ENCODE measurements at regions not wholly inside any gene's neighbourhood (a gene's known extent, or its start where the extent isn't known, plus 50 kb on each side); places are given as distances from the start of the nearest gene placed in this dataset.
A peak's percentile ranks its signal among the peaks of the same experiment; 100 is the strongest.

DNA sequence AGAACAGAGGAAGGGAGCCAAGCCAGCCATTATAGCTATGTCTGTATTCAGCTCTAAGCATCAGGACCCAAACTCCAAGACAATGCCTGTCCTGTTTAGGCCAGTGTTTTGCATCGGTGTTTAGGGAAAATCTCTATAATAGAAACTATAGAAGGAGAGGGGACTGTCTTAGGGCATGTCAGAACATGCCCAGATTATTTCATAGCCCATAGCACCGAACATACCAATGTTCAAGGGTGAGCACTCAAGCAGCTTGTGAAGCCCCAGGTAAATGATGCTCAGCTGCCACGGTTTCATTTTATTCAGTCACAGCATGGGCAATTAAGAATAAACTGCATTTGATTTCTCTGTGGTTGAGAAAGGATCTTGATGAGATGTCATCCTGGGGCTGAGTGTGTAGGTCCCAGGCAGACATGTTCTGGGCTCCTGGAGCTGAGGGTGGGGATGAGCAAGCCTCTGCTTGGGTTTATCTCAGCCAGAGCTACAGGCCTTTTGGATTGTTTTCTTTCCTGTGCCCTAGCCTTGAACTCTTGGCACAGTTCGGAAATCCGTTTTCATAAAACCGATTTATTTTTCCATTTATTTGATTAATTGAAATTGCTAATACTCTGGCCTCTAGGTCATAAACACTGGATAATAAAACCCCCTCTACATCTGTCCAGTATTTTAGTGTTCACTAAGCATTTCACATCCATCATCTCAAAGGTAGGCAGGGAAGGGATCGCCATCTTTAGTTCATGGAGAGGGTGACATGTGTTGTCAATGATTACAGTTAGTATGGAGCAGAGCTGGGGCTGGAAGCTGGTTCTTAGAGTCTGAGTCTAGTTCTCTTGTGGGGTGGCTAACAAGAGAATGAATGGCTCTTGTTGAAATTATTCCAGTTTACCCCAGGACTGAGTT lies 290.7 kb upstream of the ASIC2 start:
- intact Hi-C loops (cut with DNase I) = no loop called here
- ATAC-seq (ENCODE audit: poor library complexity) (no peak), DNase-seq (no peak)

DNA sequence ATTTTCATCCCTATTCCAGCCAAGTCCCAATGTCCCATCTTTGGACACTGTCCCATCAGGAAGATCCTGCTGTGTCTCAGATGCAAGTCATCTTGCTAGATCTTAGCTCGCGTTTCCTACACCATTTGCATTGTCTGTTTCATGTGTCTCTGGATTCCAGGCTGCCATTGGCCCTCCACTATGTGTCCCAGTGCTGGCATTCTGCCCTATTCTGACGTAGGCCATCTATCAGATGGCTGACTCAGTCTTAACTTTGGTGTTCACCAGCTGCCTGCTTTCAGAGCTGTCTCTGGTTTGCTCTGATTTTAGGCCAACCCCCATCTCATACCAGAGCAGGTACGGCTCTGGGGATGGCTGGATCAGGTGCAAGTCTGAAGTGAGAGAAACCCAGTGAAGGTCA lies 300.9 kb upstream of the ASIC2 start:
- no peak for DNase-seq
- intact Hi-C loops (cut with DNase I) = no loop called here
- ATAC-seq (ENCODE audit: poor library complexity) = no peak

DNA sequence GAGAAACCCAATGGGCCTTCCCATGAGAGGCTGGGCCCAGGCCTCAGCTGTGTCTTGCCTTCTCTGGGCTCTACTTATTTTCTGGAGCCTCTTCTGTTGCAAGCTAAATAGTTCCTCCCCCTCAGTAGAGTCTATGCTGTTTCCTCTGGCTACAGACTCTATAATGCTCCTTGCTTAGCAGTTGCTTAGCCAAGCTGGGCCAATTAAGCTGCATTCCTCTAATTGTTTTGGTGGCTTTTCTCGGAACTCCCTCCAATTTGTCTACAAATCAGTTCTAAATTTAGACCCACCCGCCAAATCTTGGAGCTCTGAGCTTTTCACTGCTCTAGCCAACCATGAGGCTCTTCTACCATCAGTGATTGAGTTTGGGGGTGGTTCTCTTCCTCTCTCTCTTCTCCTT lies 302.7 kb upstream of the ASIC2 start:
- DNase-seq (no peak), ATAC-seq (ENCODE audit: poor library complexity) (no peak)
- intact Hi-C loops (cut with DNase I) = no loop called here

DNA sequence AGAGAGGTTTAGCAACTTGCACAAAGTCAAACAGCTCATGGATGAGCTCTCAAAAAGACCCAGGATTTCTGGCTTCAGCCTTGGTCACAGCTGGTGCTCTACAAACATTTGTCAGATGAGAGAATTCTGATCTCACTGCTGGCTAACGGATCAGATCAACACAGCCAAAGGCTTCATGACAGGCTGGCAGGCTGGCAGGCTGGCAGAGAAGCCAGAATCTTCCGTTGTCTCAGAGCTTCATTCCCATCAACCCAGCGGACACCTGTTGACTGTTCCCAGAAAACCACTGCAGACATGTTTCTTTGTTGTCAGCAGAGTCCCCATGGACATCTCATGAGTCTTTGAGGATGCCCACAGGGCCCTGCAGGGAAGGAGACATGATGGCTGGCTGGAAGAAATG lies 303.8 kb upstream of the ASIC2 start:
- intact Hi-C loops (cut with DNase I) = no loop called here
- no peak for ATAC-seq (ENCODE audit: poor library complexity)
- no peak for DNase-seq

DNA sequence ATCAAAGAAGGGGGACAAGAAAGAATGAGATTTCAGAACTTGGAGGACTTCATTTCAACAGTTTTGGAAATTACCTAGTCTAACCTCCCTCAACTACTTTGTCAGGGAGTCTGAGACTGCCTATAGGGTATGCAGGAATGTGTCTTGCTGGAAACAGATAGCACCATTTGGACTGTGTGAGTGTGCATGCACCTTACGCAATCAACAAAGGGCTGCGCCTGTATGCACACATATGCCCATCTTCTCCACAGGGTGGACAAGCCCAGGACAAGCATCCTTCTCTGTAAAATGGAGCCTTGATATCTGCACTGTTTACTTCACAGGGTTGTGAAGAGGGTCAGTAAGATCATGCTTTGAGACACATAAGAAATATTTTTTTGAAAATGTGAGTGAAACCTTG lies 305.7 kb upstream of the ASIC2 start:
- DNase-seq (no peak), ATAC-seq (ENCODE audit: poor library complexity) (no peak)
- intact Hi-C loops (cut with DNase I) = no loop called here

DNA sequence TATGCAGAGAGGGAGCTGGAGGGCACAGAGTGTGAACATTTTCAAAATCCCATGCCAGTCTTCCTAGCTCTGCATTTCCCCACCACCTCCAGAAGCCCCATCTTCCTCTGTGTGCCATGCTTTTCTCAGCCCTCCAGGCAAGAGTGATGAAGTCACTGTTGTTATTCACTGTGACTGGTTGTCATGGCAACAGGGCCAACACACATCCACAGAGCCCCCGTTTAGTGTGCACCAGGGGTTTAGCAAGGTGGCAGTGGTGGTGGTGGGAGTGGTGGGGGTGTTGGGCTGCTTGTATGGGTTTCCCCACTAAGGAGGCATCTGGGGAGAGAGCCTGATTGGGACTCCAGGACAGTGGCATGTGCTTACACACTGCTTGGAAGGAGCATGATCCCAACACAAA lies 309.9 kb upstream of the ASIC2 start:
- intact Hi-C loops (cut with DNase I) = no loop called here
- no peak for ATAC-seq (ENCODE audit: poor library complexity)

DNA sequence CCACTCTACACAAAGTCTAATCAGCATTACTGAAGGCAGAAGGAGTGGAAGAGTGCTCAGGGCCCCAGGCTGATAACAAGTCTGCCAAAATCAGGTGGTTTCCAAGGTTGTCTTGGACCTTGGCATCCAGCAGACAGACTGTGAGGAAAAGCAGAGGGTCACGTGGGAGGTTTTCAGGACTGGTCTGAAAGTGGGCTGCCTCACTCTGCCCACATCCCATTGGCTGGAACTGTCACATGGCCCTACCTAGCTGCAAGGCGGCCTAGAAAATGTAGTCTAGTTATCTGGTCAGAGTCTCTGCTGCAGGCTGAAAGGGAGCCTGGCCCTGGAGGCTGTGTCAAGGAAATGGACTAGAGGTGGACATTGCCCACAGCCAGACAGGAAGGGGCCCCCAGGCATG lies 310.7 kb upstream of the ASIC2 start:
- no peak for ATAC-seq (ENCODE audit: poor library complexity)
- intact Hi-C loops (cut with DNase I) = no loop called here
- no peak for DNase-seq

More for the DNA sequence above, 309.9 kb upstream of the ASIC2 start:
- DNase-seq = no peak

DNA sequence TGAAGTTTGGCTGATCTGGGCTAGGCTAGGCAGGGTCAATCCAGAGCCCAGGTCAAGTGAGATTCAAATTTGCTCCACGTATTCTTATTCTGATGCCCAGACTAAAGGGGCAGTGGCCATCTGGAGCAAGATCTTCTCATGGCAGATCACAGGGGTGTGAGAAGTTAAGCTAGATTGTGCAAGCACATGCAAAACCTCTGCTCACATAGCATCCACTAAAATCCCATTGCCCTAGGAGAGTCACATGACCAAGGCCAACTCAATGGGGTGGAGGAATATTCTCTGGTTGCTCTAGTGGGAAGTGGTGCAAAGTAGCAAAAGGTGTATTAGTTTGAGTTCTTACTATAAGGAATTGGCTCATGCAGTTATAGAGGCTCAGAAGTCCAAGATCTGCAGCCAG lies 318.4 kb upstream of the ASIC2 start:
- intact Hi-C loops (cut with DNase I) = no loop called here
- DNase-seq = no peak
- no peak for ATAC-seq (ENCODE audit: poor library complexity)

DNA sequence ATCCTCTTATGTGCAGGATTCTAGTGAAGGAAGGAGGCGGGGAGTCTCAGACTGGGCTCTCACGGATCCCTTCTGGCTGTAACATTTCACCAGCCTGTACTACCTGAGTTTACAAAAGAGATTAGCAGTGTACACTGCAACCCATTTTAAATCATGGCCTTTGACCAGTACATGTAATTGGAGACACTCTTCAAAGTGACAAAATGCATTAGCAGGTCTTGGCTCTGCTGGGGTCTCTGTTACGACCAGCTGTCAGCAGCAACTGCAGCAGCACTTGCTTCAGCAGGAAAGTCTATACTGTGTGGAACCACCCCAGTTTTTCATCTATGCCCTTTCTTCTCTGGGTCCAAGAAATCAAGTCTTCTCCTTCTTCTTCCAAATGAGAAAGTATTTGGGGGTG lies 322.8 kb upstream of the ASIC2 start:
- DNase-seq (no peak), ATAC-seq (ENCODE audit: poor library complexity) (no peak)
- intact Hi-C loops (cut with DNase I) = no loop called here

DNA sequence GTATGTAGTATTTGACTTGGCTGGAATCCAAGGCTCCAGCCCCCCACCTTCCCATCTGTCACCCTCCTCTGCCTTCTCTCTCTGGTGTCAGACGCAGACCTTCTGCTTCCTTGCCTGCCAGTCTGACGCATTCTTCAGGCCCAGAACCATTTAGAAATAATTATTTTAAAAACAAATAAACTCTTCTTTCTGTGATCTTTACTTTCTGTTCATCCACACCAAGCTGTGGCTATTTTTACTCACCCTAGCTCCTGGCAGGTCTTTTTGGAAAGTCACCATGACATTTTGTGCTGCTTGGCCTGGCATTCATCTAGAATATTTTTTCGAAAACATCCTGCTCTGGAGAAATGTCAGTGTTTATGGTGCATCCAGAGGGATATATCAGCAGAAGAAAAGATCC lies 330.7 kb upstream of the ASIC2 start:
- no peak for ATAC-seq (ENCODE audit: poor library complexity)
- intact Hi-C loops (cut with DNase I) = no loop called here
- no peak for DNase-seq

DNA sequence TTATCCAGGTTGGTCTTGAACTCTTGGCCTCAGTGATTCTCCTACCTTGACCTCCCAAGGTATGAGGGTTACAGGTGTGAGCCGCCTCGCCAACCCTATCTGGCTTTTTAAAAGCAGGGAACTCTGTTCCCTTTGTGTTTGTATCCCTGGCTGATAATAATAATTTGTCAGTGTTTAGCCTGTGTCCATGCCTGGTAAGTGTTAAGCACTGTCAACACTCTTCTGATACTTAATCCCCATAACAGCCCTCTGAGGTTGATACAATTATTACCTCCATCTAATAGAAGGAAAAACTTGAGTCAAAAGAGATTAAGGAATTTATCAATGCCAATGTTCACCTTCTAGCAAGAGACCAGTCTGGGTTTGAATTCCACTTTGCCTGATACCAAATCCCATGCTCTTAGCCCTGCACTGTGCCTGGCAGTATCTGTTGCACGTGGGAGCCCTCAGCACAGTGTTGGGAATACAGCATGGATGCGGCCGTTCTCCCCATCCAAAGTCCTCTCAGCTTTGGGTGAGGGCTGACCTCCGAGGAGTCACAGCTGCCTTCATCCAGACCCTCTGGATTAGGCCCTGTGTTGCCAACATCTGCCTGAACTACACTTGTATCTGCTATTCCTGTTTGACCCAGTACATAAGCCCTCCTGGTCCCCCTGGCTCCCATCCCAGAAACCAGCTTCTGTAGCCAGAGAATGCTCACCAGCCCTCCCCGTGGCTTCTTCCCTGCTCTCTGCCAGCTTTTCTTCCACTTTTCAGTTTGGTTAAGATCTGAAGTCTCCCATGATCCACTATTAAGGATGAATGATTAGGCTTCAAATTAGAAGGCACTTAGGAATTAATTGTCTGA lies 335.6 kb upstream of the ASIC2 start:
- ATAC-seq (ENCODE audit: poor library complexity) = peak; percentile 88

DNA sequence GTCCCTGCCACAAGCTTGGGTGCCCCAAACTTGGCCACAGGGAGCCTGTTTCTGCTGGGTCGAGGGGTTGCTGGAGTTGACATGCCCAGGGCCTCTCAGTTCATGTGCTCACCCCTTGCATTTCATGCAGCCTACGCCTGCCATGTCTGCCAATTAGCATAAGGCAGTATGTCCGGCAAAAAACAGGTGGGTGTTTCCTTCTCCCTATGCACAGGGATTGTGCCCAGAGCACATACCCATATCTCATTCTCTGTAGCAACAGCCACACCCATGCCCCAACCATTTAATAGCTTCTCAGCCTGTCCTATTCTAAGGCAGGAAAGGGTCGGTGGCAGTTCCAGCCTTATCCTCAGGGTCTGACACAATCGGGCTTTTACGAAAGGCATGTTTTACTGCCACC lies 340.4 kb upstream of the ASIC2 start:
- intact Hi-C loops (cut with DNase I) = no loop called here
- ATAC-seq (ENCODE audit: poor library complexity) = no peak
- no peak for DNase-seq

More for the DNA sequence above, 335.6 kb upstream of the ASIC2 start:
- DNase-seq = peak; percentile 46
- intact Hi-C loops (cut with DNase I) = no loop called here

DNA sequence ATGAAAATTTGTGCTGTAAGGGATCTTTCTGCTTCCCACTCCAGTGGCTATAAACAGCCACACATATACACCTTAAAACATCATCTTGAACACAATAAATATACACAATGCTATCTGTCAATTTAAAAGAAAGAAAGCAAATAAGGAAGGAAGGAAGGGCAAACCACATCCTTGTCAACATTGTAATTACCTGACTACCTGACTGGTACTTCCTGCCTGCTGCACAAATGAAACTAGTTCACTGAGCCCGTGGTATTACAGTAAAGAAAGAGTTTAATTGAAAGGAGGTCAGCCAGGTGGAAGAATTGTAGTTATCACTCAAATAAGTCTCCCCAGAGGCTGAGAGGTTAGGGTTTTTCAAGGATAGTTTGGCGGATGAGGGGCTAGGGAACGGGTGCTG lies 344.4 kb upstream of the ASIC2 start:
- intact Hi-C loops (cut with DNase I) = no loop called here
- no peak for DNase-seq

DNA sequence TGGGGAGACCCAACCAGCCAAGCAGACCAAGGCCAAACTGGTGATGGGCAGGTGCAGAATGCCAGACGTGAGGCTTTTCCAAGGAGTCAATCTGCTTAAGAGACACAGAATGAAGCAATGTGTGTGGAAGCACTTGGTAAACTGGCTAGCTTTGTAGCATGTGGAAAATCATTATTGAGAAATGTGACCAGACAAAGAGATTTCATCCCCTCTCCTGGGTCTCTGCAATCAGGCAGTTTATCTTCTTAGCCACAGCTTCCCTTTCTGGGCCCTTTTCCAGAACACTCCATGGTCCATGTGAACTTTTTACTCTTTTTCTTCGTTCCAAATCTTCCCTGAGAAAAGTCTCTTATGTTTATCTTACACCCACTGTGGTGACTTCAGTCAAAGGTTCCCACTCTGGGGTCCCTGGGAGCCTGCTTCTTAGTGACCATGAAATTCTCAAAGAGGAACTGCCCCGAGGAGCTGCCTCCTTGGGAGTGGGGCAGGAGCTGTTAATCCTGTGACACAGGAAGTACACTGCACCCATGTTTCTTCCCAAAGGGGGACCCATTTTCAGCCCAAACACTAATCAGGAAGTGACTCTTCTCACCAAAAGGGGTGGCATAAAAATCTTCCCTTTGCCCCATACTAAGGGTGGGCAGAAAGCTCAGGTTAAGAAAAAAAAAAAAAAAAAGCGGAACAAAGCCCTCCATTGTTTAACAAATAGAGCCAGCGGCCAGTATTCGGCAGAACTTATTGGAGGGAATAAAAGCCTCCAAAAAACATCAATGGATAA lies 346.2 kb upstream of the ASIC2 start:
- ATAC-seq (ENCODE audit: poor library complexity) (no peak), DNase-seq (no peak)
- intact Hi-C loops (cut with DNase I) = no loop called here

More for the DNA sequence above, 344.4 kb upstream of the ASIC2 start:
- no peak for ATAC-seq (ENCODE audit: poor library complexity)

DNA sequence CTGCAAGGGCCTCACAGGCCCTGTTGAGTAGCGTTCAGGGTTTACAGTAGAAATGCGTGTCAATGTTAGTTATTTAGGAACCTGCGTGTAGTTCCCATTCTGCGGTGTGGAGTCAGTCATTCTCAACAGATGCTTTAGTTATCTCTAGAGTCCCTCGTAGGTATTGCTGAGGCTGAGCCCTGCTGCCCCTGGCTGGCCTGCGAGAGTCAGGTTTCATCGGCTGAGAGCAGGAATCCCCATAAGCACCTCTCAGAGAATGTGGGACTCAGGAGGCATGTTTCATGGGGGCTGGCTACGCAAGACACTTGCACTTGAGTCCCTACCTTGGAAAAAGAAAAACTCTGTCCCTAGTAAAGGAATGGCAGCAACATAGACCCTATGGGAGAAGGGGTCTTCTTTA lies 347.5 kb upstream of the ASIC2 start:
- intact Hi-C loops (cut with DNase I) = no loop called here
- DNase-seq (no peak), ATAC-seq (ENCODE audit: poor library complexity) (no peak)

DNA sequence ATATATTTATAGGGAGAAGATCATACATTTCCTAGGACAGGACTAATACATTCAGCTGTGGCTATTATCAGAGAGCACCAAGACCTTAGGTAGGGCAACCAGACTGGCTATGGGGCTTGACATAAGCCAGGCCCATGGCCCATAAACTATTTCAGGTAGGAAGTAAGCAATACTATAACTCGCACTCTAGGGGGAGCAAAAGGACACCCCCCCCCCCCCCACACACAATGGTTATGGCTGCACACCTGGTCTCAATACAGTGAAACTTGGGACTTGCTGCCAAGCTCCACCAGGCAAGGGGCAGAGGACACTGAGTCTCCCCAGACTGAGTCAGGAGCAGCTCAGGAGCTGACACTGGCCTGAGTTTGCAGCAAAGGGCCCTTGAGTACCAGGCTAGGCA lies 348.9 kb upstream of the ASIC2 start:
- DNase-seq (no peak), ATAC-seq (ENCODE audit: poor library complexity) (no peak)
- intact Hi-C loops (cut with DNase I) = no loop called here

DNA sequence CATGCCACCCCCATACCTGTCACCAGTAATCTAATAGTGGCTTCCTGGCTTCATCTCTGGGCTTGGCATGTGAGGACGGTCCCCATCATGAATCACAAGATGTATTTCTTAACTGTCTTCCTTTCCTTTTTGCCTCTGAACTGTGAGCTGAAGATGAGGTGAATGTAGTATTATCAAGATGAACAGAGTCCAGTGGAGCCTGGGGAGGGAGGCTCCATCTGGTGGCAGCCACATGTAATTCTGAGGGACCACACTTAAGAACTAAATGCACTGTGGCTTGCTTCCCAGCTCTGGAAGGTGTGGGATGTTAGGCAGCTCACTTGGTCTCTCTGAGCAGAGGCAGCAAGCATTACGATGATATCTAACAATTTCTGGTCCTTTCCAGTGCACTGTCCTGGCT lies 354.9 kb upstream of the ASIC2 start:
- intact Hi-C loops (cut with DNase I) = no loop called here
- ATAC-seq (ENCODE audit: poor library complexity) = no peak
- no peak for DNase-seq

DNA sequence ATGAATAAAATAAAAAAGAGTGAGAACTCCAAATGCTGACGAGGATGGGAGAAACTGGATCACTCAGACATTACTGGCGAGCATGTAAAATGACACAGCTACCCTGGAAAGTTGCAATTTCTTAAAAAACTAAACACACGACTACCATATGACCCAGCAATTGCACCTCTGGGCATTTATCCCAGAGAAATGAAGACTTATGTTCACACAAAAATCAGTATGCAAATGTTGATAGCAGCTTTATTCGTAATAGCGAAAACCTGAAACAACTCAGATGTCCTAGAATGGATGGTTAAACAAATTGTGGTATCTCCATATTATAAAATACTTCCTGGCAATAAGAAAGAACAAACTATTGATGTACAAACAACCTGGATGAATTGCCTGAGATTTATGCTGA lies 357.2 kb upstream of the ASIC2 start:
- no peak for DNase-seq
- ATAC-seq (ENCODE audit: poor library complexity) = no peak
- intact Hi-C loops (cut with DNase I) = no loop called here

DNA sequence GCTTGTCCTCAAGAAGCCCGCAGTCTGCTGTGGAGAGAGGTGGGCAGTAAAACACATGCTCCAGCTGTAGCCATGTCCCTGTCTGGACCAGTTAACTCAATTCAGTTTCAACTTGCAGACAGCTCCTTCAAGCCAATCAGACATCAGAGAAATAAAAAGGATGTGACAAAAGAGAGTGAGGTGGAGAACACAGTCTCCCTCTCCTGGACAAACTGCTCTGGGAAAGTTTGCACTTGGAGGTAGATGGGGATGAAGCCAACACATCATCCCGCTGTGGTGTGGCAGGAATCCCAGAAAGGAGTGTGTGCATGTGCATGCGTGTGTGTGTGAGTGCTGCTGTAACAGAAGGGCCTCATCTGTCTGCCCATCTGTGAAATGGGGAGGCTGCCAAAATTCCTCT lies 358.6 kb upstream of the ASIC2 start:
- intact Hi-C loops (cut with DNase I) = no loop called here
- ATAC-seq (ENCODE audit: poor library complexity) (no peak), DNase-seq (no peak)

Measured in Right ventricle myocardium superior (tissue), 1 donor.